ENCODE measurements at regions not wholly inside any gene's neighbourhood (a gene's known extent, or its start where the extent isn't known, plus 50 kb on each side); places are given as distances from the start of the nearest gene placed in this dataset.

DNA sequence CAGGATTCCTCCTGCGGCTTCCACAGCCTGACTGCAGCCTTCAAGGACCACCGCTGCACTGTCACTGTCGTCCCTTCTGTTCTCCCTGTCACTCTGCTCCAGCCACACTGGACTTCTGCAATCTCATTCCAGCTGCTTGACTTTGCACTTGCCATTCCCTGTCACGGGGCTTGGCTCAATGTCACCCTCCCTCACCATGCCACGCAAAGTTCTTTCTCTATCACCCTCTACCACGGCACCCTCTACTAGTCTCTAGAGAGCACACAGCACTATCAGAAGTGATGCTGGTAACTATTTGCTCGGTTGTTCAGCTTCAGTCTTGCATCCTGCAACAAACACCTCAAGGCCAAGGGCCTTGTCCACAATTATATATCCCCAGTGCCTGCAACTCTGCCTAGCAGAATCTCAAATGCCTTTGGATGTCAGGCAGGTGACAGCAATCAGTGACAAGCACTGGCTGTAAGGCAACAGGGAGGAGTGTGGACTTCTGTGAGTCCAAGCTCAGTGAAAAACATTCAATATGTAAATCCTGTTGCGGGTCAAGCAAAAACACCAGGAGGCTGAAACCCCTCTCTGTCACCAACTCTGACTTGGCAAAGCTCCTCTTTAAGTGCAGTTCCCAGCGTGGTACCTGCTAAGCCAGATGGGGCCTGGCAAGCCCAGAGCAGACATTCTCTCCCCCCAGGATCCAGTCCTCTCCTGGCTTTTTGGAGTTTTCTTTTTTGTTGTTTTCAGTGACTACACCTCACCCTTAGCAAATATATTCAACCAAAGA lies 259.9 kb downstream of the FGFR2 start:
- Histone ChIP-seq H3K27ac (no peak overlapping the region), H3K4me1 (peaks cover 0 to 12% (median 3%) of the 10 kb centered on the region in 3 donors), H3K36me3 (no peaks in the 10 kb centered on the region), H3K9me3 (no peaks in the 10 kb centered on the region), H3K27me3 (no peaks in the 10 kb centered on the region), H3K4me3 (no peak overlapping the region)
- no peak for DNase-seq
- 83 to 85% methylated on average over 9 of the region's 9 CpGs for WGBS, 2 donors
- TF ChIP-seq, protein P1, sequence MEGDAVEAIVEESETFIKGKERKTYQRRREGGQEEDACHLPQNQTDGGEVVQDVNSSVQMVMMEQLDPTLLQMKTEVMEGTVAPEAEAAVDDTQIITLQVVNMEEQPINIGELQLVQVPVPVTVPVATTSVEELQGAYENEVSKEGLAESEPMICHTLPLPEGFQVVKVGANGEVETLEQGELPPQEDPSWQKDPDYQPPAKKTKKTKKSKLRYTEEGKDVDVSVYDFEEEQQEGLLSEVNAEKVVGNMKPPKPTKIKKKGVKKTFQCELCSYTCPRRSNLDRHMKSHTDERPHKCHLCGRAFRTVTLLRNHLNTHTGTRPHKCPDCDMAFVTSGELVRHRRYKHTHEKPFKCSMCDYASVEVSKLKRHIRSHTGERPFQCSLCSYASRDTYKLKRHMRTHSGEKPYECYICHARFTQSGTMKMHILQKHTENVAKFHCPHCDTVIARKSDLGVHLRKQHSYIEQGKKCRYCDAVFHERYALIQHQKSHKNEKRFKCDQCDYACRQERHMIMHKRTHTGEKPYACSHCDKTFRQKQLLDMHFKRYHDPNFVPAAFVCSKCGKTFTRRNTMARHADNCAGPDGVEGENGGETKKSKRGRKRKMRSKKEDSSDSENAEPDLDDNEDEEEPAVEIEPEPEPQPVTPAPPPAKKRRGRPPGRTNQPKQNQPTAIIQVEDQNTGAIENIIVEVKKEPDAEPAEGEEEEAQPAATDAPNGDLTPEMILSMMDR (IDR thresholded peaks at IDR 0.05): no peak
- no peak for TF ChIP-seq POLR2A (IDR thresholded peaks at IDR 0.05)
- intact Hi-C loops (cut with DNase I): no loop called here

DNA sequence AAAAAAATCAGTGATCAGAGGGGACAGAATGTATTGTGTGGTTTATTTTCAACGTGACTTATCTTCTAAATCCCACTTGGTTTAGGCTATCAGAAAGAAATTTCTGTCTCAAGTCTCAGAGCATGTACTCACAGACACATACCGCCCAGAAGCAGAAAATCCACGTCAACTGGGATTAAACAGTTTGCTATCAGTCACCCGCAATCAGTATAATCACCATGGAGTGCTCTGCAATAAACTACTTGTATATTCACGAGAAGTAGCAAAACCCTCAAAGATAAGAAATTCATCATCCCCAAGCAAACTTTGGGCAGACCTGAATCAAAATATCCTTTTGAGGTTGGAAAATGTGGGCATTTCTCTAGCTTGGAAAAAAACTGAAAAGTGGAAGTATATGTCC lies 259.1 kb downstream of the FGFR2 start:
- intact Hi-C loops (cut with DNase I): no loop called here
- H3K27me3 ChIP-seq: no peaks in the 10 kb centered on the region
- WGBS, 2 donors: 49 to 69% methylated on average over 5 of the region's 5 CpGs

DNA sequence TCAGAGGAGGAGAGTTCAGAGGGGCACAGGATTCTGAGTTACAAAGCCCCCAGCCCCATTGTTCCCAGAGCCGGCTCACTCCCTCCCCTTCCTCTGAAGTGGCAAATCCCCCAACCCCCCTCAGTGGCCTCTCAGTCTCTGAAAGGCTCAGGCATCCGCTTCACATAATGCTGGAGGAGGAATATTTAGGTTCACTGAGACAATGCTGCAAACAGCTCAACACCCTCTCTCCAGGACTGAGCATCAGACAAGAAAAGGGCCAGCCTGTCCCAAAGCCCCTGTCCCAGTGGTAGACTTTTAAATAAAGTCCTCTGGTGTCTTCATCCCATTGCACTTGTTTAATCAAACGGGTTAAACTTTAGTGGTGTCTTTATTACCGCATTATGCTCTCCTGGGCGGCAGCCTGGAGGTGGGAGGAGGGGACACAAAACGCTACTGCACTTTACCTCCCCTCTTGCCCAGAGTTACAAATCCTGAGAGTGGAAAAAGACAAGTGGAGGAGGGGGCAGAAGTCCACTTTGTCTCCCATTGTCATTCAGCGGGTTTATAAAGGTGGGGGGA lies 257.9 kb downstream of the FGFR2 start:
- TF ChIP-seq POLR2A (IDR thresholded peaks at IDR 0.05): no peak
- TF ChIP-seq, protein P1 (IDR thresholded peaks at IDR 0.05): no peak
- no peak overlapping the region for H3K27ac ChIP-seq
- no peak overlapping the region for H3K4me3 ChIP-seq
- 61 to 67% methylated on average over 6 of the region's 7 CpGs for WGBS, 2 donors
- H3K36me3 ChIP-seq: no peaks in the 10 kb centered on the region
- no peaks in the 10 kb centered on the region for H3K9me3 ChIP-seq
- DNase-seq: no peak
- H3K4me1 ChIP-seq: no peaks in the 10 kb centered on the region
- no peaks in the 10 kb centered on the region for H3K27me3 ChIP-seq
- intact Hi-C loops (cut with DNase I): no loop called here

More for the DNA sequence above, 259.1 kb downstream of the FGFR2 start:
- Histone ChIP-seq H3K36me3 (no peaks in the 10 kb centered on the region), H3K9me3 (no peaks in the 10 kb centered on the region), H3K4me3 (no peak overlapping the region), H3K27ac (no peak overlapping the region), H3K4me1 (peaks cover 0 to 5% (median 0%) of the 10 kb centered on the region in 3 donors)
- DNase-seq: no peak
- no peak for TF ChIP-seq POLR2A (IDR thresholded peaks at IDR 0.05)
- TF ChIP-seq, protein P1 (IDR thresholded peaks at IDR 0.05): no peak

DNA sequence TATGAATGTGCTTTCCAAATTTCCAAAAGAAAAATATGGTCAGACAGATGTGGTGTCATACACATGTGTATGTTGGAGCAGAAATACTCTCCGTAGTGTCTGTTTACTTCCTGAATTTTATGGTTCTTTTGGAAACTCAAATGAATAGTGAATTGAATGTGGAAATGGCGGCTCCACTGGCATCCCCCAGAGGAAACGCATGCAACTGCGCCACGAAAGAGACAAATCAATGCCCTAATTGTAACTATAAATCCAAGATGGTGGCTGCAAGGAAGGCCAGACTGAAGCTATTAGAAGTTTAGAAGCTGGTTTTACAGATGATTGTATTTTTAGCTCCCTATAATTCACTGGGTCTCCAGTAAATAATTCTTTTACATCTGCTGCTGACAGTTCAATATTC lies 246.7 kb downstream of the FGFR2 start:
- 82 to 95% methylated on average over 5 of the region's 5 CpGs for WGBS, 2 donors
- TF ChIP-seq, protein P1 (IDR thresholded peaks at IDR 0.05): no peak
- TF ChIP-seq POLR2A (IDR thresholded peaks at IDR 0.05): no peak
- H3K36me3 ChIP-seq: no peaks in the 10 kb centered on the region

DNA sequence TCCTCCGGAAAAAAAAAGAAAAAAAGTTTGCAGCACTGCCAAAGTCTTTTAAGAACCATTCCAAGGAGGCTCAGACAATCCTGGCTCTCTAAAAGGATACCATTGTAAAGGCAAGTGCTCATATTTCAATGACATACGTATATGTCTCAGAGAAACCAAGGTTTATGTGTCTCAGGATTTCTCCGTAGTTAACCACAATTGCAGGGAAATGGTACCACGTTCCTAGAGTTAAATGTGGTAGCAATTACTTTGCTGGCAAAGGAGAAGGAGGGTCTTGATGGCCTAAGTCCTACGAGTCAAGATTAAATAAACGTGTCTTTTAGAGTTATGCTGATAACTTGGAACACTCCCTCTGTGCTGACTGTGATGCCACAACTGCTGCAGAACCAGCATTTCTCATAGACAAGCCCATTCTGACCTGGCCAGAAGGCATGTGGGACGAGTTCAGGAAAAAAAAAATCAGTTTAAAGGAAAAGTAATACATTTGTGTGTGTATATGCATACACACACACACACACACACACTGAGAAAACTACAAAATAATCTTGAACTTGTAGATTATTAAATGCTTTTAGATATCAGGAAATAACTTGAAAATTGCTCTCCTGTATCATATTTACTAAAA lies 245.9 kb downstream of the FGFR2 start:
- H3K27ac ChIP-seq: no peak overlapping the region
- WGBS, 2 donors: 52 to 57% methylated on average over 5 to 7 of the region's 7 CpGs
- DNase-seq: no peak
- no peaks in the 10 kb centered on the region for H3K9me3 ChIP-seq
- H3K27me3 ChIP-seq: no peaks in the 10 kb centered on the region
- H3K36me3 ChIP-seq: no peaks in the 10 kb centered on the region
- H3K4me3 ChIP-seq: no peak overlapping the region
- TF ChIP-seq, protein P1 (IDR thresholded peaks at IDR 0.05): no peak
- no peak for TF ChIP-seq POLR2A (IDR thresholded peaks at IDR 0.05)
- H3K4me1 ChIP-seq: no peaks in the 10 kb centered on the region
- intact Hi-C loops (cut with DNase I): no loop called here

More for the DNA sequence above, 246.7 kb downstream of the FGFR2 start:
- intact Hi-C loops (cut with DNase I): no loop called here
- no peaks in the 10 kb centered on the region for H3K9me3 ChIP-seq
- DNase-seq: no peak
- no peaks in the 10 kb centered on the region for H3K4me1 ChIP-seq
- no peak overlapping the region for H3K4me3 ChIP-seq
- no peak overlapping the region for H3K27ac ChIP-seq
- H3K27me3 ChIP-seq: no peaks in the 10 kb centered on the region
